GM23338 (cell line): ENCODE measurements at regions not wholly inside any gene's neighbourhood (a gene's known extent, or its start where the extent isn't known, plus 50 kb on each side); places are given as distances from the start of the nearest gene placed in this dataset.

Experiments
- CREB1 ChIP-seq: fragments of 250-450 bp; sonication (Bioruptor Pico); IDR thresholded peaks from 2 replicates; pipeline ENCODE4 v1.5.0; 2020; ENCODE audit warnings: low read depth, mild to moderate bottlenecking, moderate library complexity
- CTCF ChIP-seq, 2 experiments: fragments of 200-600 bp in 1 of 2; sonication (generic) in 1 of 2; conservative IDR thresholded peaks; 2 replicates each; pipeline versions ENCODE4 v1.5.1 to v1.6.1; 2016 to 2017; ENCODE audit warnings: antibody characterized with exemption in 2 of 2, low read depth in 2 of 2, mild to moderate bottlenecking in 2 of 2, moderate library complexity in 1 of 2
- EZH2 ChIP-seq: fragments of 200-600 bp; sonication (generic); IDR thresholded peaks from one replicate; pipeline ENCODE4 v1.8.0; 2017; ENCODE audit warnings: antibody characterized with exemption, mild to moderate bottlenecking, low read depth; ENCODE audit not compliant: unreplicated experiment
- EZH2phosphoT487 ChIP-seq: fragments of 200-600 bp; sonication (generic); IDR thresholded peaks from one replicate; pipeline ENCODE4 v1.8.1; 2018; ENCODE audit warnings: antibody characterized with exemption; ENCODE audit not compliant: unreplicated experiment
- POLR2AphosphoS5 ChIP-seq: IDR thresholded peaks from 2 replicates; pipeline ENCODE4 v1.6.1; 2016; ENCODE audit warnings: antibody characterized with exemption, low read depth
- REST ChIP-seq: IDR thresholded peaks from one replicate; pipeline ENCODE4 v1.6.1; 2018; ENCODE audit warnings: antibody characterized with exemption; ENCODE audit not compliant: unreplicated experiment
- ZNF114 ChIP-seq: fragments of 250-450 bp; sonication (Bioruptor Pico); IDR thresholded peaks from 2 replicates; pipeline ENCODE4 v1.5.0; 2020; ENCODE audit warnings: mild to moderate bottlenecking, moderate library complexity
- TF ChIP-seq, protein P1 (sequence below): IDR thresholded peaks from 2 replicates; pipeline ENCODE4 v1.6.1; 2016; ENCODE audit warnings: antibody characterized with exemption
- TF ChIP-seq, protein P2 (sequence below): fragments of 250-450 bp; sonication (Bioruptor Pico); IDR thresholded peaks from 2 replicates; pipeline ENCODE4 v1.5.0; 2020; ENCODE audit warnings: mild to moderate bottlenecking, moderate library complexity

DNA sequence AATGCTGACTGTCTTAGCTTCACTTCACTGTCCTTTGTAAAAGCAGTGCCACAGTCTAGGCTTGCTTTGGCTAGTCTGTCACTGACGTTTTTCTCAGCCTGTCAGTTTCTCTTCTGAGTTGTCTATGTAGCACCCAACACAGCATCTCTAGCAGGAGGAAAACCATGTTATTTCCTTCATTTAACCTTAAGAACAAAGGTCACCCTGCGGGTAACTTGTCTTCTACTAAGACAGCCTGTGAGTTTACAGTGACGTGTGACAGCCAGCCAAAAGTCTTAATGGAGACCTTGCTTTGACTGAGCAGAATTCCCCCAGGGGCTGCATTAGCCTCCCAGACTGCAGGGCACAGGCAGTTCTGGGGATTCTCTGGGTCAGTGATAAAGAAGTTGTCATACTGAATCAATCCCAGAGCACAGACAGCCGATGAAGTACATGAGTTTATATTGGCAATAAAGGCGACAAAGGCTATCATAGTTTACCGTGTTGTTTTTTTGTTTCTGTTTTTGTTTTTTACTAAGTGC, 296.0 kb upstream of the KIAA1217 start:
- no peak for TF ChIP-seq CTCF (conservative IDR thresholded peaks at IDR 0.05; ENCODE audit: low read depth in 2 of 2)
- no peak for TF ChIP-seq REST
- no peak for TF ChIP-seq ZNF114 (CRISPR knock-in tag)
- TF ChIP-seq, protein P1, sequence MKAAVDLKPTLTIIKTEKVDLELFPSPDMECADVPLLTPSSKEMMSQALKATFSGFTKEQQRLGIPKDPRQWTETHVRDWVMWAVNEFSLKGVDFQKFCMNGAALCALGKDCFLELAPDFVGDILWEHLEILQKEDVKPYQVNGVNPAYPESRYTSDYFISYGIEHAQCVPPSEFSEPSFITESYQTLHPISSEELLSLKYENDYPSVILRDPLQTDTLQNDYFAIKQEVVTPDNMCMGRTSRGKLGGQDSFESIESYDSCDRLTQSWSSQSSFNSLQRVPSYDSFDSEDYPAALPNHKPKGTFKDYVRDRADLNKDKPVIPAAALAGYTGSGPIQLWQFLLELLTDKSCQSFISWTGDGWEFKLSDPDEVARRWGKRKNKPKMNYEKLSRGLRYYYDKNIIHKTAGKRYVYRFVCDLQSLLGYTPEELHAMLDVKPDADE = no peak
- no peak for TF ChIP-seq POLR2AphosphoS5
- TF ChIP-seq CREB1 (CRISPR knock-in tag) = no peak
- TF ChIP-seq EZH2 = no peak
- TF ChIP-seq EZH2phosphoT487 = no peak
- TF ChIP-seq, protein P2, sequence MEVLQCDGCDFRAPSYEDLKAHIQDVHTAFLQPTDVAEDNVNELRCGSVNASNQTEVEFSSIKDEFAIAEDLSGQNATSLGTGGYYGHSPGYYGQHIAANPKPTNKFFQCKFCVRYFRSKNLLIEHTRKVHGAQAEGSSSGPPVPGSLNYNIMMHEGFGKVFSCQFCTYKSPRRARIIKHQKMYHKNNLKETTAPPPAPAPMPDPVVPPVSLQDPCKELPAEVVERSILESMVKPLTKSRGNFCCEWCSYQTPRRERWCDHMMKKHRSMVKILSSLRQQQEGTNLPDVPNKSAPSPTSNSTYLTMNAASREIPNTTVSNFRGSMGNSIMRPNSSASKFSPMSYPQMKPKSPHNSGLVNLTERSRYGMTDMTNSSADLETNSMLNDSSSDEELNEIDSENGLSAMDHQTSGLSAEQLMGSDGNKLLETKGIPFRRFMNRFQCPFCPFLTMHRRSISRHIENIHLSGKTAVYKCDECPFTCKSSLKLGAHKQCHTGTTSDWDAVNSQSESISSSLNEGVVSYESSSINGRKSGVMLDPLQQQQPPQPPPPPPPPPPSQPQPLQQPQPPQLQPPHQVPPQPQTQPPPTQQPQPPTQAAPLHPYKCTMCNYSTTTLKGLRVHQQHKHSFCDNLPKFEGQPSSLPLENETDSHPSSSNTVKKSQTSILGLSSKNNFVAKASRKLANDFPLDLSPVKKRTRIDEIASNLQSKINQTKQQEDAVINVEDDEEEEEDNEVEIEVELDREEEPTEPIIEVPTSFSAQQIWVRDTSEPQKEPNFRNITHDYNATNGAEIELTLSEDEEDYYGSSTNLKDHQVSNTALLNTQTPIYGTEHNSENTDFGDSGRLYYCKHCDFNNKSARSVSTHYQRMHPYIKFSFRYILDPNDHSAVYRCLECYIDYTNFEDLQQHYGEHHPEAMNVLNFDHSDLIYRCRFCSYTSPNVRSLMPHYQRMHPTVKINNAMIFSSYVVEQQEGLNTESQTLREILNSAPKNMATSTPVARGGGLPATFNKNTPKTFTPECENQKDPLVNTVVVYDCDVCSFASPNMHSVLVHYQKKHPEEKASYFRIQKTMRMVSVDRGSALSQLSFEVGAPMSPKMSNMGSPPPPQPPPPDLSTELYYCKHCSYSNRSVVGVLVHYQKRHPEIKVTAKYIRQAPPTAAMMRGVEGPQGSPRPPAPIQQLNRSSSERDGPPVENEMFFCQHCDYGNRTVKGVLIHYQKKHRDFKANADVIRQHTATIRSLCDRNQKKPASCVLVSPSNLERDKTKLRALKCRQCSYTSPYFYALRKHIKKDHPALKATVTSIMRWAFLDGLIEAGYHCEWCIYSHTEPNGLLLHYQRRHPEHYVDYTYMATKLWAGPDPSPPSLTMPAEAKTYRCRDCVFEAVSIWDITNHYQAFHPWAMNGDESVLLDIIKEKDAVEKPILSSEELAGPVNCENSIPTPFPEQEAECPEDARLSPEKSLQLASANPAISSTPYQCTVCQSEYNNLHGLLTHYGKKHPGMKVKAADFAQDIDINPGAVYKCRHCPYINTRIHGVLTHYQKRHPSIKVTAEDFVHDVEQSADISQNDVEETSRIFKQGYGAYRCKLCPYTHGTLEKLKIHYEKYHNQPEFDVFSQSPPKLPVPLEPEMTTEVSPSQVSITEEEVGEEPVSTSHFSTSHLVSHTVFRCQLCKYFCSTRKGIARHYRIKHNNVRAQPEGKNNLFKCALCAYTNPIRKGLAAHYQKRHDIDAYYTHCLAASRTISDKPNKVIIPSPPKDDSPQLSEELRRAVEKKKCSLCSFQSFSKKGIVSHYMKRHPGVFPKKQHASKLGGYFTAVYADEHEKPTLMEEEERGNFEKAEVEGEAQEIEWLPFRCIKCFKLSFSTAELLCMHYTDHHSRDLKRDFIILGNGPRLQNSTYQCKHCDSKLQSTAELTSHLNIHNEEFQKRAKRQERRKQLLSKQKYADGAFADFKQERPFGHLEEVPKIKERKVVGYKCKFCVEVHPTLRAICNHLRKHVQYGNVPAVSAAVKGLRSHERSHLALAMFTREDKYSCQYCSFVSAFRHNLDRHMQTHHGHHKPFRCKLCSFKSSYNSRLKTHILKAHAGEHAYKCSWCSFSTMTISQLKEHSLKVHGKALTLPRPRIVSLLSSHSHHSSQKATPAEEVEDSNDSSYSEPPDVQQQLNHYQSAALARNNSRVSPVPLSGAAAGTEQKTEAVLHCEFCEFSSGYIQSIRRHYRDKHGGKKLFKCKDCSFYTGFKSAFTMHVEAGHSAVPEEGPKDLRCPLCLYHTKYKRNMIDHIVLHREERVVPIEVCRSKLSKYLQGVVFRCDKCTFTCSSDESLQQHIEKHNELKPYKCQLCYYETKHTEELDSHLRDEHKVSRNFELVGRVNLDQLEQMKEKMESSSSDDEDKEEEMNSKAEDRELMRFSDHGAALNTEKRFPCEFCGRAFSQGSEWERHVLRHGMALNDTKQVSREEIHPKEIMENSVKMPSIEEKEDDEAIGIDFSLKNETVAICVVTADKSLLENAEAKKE (CRISPR knock-in tag) = no peak
